Upper lobe of left lung (tissue), 4 donors: ENCODE measurements at regions not wholly inside any gene's neighbourhood (a gene's known extent, or its start where the extent isn't known, plus 50 kb on each side); places are given as distances from the start of the nearest gene placed in this dataset.

ENCODE experiments used
- EP300 ChIP-seq, 4 donors: sonication (generic); formaldehyde crosslinking; IDR thresholded peaks; one replicate each; pipeline ENCODE4 v1.5.1; 2017; ENCODE audit warnings: antibody characterized with exemption in 4 of 4, control low read depth in 2 of 4
- POLR2A ChIP-seq, 4 donors: fragments of 450-650 bp; IDR thresholded peaks; one replicate each; pipeline ENCODE4 v1.5.1; 2016 to 2017; ENCODE audit warnings: antibody characterized with exemption in 4 of 4, mild to moderate bottlenecking in 2 of 4
- POLR2AphosphoS5 ChIP-seq, 2 donors: sonication (generic); formaldehyde crosslinking; IDR thresholded peaks; one replicate each; pipeline ENCODE4 v1.5.1; 2017; ENCODE audit warnings: antibody characterized with exemption in 2 of 2
- TF ChIP-seq, protein P1 (sequence below), 6 experiments: fragments of 450-650 bp in 4 of 6; fragments of 200-600 bp in 2 of 6; sonication (generic) in 2 of 6; IDR thresholded peaks; one replicate each; pipeline ENCODE4 v1.5.1; 2016 to 2019; ENCODE audit warnings: antibody characterized with exemption in 6 of 6

- TF ChIP-seq, protein P1, sequence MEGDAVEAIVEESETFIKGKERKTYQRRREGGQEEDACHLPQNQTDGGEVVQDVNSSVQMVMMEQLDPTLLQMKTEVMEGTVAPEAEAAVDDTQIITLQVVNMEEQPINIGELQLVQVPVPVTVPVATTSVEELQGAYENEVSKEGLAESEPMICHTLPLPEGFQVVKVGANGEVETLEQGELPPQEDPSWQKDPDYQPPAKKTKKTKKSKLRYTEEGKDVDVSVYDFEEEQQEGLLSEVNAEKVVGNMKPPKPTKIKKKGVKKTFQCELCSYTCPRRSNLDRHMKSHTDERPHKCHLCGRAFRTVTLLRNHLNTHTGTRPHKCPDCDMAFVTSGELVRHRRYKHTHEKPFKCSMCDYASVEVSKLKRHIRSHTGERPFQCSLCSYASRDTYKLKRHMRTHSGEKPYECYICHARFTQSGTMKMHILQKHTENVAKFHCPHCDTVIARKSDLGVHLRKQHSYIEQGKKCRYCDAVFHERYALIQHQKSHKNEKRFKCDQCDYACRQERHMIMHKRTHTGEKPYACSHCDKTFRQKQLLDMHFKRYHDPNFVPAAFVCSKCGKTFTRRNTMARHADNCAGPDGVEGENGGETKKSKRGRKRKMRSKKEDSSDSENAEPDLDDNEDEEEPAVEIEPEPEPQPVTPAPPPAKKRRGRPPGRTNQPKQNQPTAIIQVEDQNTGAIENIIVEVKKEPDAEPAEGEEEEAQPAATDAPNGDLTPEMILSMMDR (IDR thresholded peaks at IDR 0.05) = no peak
- no peak for TF ChIP-seq EP300 (IDR thresholded peaks at IDR 0.05)
- TF ChIP-seq POLR2A (IDR thresholded peaks at IDR 0.05) = no peak
- TF ChIP-seq POLR2AphosphoS5 (IDR thresholded peaks at IDR 0.05) = no peak
These were observed 1101.5 kb upstream of the KLHL29 start for GRCh38 chr2:22283436-22283835.
